ENCODE measurements at regions not wholly inside any gene's neighbourhood (a gene's known extent, or its start where the extent isn't known, plus 50 kb on each side); places are given as distances from the start of the nearest gene placed in this dataset.

DNA sequence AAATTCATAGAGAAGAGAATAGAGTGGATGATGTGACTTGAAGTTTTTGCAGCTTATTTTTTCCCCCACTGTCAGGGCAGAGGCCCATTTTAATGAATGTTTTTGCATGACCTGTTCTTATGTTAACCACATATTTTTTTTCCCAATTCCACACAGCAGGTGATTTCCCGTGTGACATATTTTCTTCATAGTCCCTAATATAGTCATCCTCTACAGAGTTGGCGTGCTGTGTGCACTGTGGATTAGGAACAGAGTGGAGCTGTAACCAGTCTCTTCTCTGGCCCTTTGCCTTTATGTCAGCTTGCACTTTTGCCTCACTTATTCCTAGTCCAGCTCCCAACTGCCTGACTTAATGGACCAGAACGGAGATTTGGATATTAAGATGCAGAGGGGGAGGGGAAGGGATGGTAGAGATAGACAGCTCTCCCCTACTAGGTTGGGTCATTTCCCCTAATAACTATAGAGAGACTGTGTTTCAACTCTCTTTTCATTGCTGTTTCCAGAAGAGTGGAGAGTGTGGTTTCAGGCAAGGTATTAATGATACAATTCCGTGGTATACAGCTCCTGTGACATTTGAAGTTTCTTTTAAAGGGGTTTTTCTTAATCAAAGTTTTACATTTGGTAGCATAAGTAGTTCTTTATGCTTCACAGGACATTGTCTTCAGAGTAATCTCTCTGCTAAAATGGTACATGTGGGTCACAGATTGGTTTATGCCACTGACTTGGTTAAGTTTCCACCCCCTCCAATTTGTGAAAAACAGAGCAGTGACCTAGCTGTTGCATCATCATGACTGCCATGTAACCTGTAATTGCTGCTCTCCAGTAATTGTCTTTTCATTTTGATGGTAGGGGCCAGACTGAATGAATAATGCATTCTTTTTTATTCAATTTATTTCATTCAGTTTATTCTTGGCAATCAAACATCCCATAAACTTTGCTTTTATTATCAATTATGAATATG lies 161.3 kb downstream of the HAUS1 start:
- TF ChIP-seq, protein P1, sequence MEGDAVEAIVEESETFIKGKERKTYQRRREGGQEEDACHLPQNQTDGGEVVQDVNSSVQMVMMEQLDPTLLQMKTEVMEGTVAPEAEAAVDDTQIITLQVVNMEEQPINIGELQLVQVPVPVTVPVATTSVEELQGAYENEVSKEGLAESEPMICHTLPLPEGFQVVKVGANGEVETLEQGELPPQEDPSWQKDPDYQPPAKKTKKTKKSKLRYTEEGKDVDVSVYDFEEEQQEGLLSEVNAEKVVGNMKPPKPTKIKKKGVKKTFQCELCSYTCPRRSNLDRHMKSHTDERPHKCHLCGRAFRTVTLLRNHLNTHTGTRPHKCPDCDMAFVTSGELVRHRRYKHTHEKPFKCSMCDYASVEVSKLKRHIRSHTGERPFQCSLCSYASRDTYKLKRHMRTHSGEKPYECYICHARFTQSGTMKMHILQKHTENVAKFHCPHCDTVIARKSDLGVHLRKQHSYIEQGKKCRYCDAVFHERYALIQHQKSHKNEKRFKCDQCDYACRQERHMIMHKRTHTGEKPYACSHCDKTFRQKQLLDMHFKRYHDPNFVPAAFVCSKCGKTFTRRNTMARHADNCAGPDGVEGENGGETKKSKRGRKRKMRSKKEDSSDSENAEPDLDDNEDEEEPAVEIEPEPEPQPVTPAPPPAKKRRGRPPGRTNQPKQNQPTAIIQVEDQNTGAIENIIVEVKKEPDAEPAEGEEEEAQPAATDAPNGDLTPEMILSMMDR (IDR thresholded peaks at IDR 0.05; ENCODE audit: borderline replicate concordance, insufficient read depth, low read depth, low read length): no peak

DNA sequence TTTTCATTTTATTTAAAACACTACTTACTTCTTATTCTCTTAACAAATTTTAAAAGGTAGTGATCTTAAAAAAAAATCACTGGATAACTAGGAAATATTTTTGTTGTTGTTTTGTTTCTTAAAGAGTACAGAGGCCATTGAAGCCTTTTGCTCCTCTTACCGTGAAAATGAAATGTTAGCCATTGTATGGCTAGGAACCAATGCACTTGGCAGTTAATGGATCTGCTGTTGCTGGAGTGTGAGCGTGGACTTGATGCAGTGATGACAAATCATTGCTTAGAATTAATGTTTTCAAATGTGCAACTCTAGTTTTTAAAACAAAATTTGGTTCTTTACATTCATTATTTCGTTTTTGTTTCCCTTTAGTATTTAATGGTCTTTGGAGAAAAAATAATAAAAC lies 162.3 kb downstream of the HAUS1 start:
- TF ChIP-seq, protein P1 (IDR thresholded peaks at IDR 0.05; ENCODE audit: borderline replicate concordance, insufficient read depth, low read depth, low read length): no peak
- no peak overlapping the region for H3K4me3 ChIP-seq (ENCODE audit: low read depth, low read length)

More for the DNA sequence above, 161.3 kb downstream of the HAUS1 start:
- no peak overlapping the region for H3K4me3 ChIP-seq (ENCODE audit: low read depth, low read length)

DNA sequence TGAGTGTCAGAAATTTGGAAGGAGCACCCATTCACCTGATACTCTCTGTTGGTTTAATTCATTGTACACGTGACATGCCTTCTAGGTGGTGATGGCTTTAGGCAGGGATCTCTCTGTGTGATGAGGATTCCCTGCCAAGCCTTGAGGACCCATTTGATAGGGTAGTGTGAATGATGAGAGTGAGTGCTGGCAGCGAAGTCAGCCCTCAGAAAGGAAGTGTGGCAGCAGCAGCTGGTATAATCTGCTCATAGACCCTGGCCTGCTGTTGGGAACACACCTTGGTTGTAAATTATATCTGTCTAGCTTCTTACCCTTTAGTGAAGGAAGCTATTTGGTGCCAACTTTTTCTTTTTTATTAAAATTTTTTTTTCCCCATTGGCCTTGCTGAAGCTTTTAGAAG lies 164.5 kb downstream of the HAUS1 start:
- TF ChIP-seq, protein P1 (IDR thresholded peaks at IDR 0.05; ENCODE audit: borderline replicate concordance, insufficient read depth, low read depth, low read length): no peak
- no peak overlapping the region for H3K4me3 ChIP-seq (ENCODE audit: low read depth, low read length)

DNA sequence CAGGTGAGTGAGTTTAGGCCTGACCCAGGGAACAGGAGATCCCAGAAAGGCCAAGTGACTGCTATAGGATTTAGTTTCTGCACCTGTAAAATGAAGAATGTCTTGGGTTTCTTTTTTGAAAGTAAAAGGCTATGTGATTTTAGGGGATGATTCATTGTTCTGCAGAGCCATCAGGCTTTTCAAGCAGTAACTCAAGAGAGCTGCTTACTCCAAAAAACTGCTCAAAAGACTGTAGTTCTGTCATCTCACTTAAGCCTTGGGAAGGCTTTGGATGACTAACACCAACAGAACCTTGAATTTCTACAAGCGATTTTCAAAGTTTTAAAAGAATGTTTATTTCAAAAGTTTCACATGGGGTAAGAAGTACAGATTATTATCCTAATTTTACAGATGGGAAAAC lies 165.1 kb downstream of the HAUS1 start:
- no peak overlapping the region for H3K4me3 ChIP-seq (ENCODE audit: low read depth, low read length)
- TF ChIP-seq, protein P1 (IDR thresholded peaks at IDR 0.05; ENCODE audit: borderline replicate concordance, insufficient read depth, low read depth, low read length): no peak

DNA sequence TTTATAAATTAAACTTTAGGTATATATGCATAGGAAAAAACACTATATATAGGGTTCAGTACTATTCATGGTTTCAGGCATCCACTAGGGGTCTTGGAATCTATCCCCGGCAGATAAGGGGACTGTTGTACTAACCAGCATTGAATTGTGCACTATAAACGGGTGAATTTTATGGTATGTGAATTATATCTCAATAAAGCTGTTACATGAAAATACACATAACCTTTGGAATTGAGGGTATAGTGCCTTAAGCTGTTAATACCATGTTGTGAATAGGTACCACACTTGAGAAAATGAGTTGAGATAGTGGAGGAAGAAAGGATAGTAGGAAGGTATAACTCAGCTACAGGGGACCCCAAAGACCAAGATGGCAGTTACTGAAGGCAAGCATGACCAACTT lies 167.3 kb downstream of the HAUS1 start:
- no peak overlapping the region for H3K4me3 ChIP-seq (ENCODE audit: low read depth, low read length)
- TF ChIP-seq, protein P1 (IDR thresholded peaks at IDR 0.05; ENCODE audit: borderline replicate concordance, insufficient read depth, low read depth, low read length): no peak

DNA sequence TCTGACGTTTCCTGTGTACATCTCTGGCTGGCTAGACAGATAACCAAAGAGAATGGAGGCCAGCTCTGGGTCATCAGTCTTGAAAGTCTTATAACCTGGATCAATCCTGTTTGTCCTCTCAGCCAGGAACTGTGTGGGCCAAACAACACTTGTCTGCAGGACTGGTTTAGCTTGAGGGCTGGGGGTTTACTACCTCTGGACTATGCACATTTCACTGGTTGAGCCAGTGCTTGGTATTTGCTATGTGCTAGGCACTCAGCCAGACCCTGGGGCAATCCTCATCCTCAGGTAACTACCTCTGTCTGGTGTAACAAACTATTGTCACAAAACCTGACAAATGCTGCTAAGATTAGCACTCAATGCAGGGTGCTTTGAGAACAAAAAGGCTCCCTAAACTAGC lies 169.7 kb downstream of the HAUS1 start:
- H3K4me3 ChIP-seq (ENCODE audit: low read depth, low read length): no peak overlapping the region
- TF ChIP-seq, protein P1 (IDR thresholded peaks at IDR 0.05; ENCODE audit: borderline replicate concordance, insufficient read depth, low read depth, low read length): no peak

DNA sequence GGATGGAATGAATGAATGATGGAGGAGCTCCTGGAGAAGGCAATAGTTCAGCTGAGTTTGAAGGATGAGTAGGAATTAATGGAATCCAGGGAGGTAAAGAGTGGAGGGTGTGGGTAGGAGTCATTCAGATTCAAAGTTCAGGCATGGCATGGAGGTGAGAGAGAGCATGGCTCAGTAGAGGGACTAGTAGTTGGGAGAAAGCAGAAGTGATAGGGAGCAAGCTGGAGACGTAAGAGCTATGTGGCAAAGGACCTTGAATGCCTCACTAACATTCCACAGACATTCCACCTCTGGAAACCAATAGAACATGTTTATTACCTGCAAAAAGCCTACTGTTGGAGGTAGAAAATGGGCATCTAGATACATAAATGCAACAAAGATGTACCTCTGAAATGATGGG lies 170.1 kb downstream of the HAUS1 start:
- TF ChIP-seq, protein P1 (IDR thresholded peaks at IDR 0.05; ENCODE audit: borderline replicate concordance, insufficient read depth, low read depth, low read length): no peak
- H3K4me3 ChIP-seq (ENCODE audit: low read depth, low read length): no peak overlapping the region

All from GM12875 (cell line).